Kidney (tissue), 13 donors: ENCODE measurements at regions not wholly inside any gene's neighbourhood (a gene's known extent, or its start where the extent isn't known, plus 50 kb on each side); places are given as distances from the start of the nearest gene placed in this dataset.

ENCODE experiments used
- DNase-seq, 5 donors: peaks; one replicate each; pipeline ENCODE4 v3.0.0-alpha.2; 2013 to 2020
- FAIRE-seq: peaks from 2 replicates; lab custom pipeline; 2012; peaks lifted over from hg19 to GRCh38; lab: Jason Lieb, UNC
- H3K27ac ChIP-seq, 2 donors: one replicate each; pipeline ENCODE4 v1.7.0; 2013; ENCODE audit warnings: low read depth in 2 of 2, low read length in 2 of 2, inconsistent platforms in 1 of 2
- H3K27me3 ChIP-seq: one replicate; pipeline ENCODE4 v1.7.1; 2013; ENCODE audit warnings: low read length, inconsistent platforms; ENCODE audit not compliant: control insufficient read depth, insufficient read depth
- H3K36me3 ChIP-seq, 3 donors: one replicate each; pipeline versions ENCODE4 v1.7.0 to v1.7.1; 2013; ENCODE audit warnings: low read length in 3 of 3, control low read depth in 1 of 3, inconsistent platforms in 1 of 3; ENCODE audit not compliant: insufficient read depth in 3 of 3, control insufficient read depth in 2 of 3
- H3K4me1 ChIP-seq, 3 donors: one replicate each; pipeline versions ENCODE4 v1.7.0 to v1.7.1; 2013; ENCODE audit warnings: low read length in 3 of 3, inconsistent platforms in 1 of 3, low read depth in 1 of 3; ENCODE audit not compliant: control insufficient read depth in 2 of 3, insufficient read depth in 2 of 3
- H3K4me3 ChIP-seq, 3 donors: one replicate each; pipeline versions ENCODE4 v1.7.0 to v1.8.1; 2013; ENCODE audit warnings: low read length in 3 of 3, control low read depth in 1 of 3, inconsistent platforms in 1 of 3
- H3K9ac ChIP-seq, 3 donors: one replicate each; pipeline versions ENCODE4 v1.7.0 to v1.7.1; 2013; ENCODE audit warnings: low read length in 3 of 3, control low read depth in 1 of 3, inconsistent platforms in 1 of 3
- H3K9me3 ChIP-seq, 3 donors: one replicate each; pipeline versions ENCODE4 v1.7.0 to v1.7.1; 2013; ENCODE audit warnings: low read length in 3 of 3, control low read depth in 1 of 3, inconsistent platforms in 1 of 3; ENCODE audit not compliant: control insufficient read depth in 2 of 3, insufficient read depth in 1 of 3
- CTCF ChIP-seq: IDR thresholded peaks from 3 replicates; pipeline ENCODE4 v1.5.1; 2012; ENCODE audit warnings: mild to moderate bottlenecking, moderate library complexity, borderline replicate concordance; ENCODE audit not compliant: insufficient read depth; ENCODE audit errors: extremely low read depth
- intact Hi-C: fragments of 100-400 bp; cut with DNase I; formaldehyde crosslinking; loops from one replicate; pipeline ENCODE4 v1.11.1; 2022
- donor health status: control.
- donor health status: control.
- donor health status: control.
- donor health status: control.
- donor health status: control.
- donor health status: DM: yes; HTN: yes; CAD: no.
- donor health status: Normal renal cell carcinoma (clear cell type).

GRCh38 chr13:22735011-22735995, 445.5 kb upstream of the SGCG start:
- DNase-seq (peak in 2 of 5 donors; percentile 25 to 36), FAIRE-seq (no peak)
- H3K9ac ChIP-seq = no peak overlapping the region
- H3K27ac ChIP-seq = no peak overlapping the region
- H3K9me3 ChIP-seq = no peaks in the 10 kb centered on the region
- H3K4me1 ChIP-seq = no peaks in the 10 kb centered on the region
- H3K36me3 ChIP-seq = no peaks in the 10 kb centered on the region
- intact Hi-C loops = no loop called here
- no peak for TF ChIP-seq CTCF
- no peak overlapping the region for H3K4me3 ChIP-seq
- no peaks in the 10 kb centered on the region for H3K27me3 ChIP-seq

GRCh38 chr13:22736084-22736767, 444.6 kb upstream of the SGCG start:
- intact Hi-C loops = no loop called here
- Histone ChIP-seq H3K27me3 (no peaks in the 10 kb centered on the region), H3K27ac (no peak overlapping the region), H3K36me3 (no peaks in the 10 kb centered on the region), H3K9me3 (no peaks in the 10 kb centered on the region), H3K4me3 (no peak overlapping the region), H3K4me1 (no peaks in the 10 kb centered on the region), H3K9ac (no peak overlapping the region)
- FAIRE-seq = no peak
- DNase-seq = peak in 1 of 5 donors; percentile 68
- no peak for TF ChIP-seq CTCF

GRCh38 chr13:22736768-22737092, 444.0 kb upstream of the SGCG start:
- H3K9ac ChIP-seq = no peak overlapping the region
- H3K27ac ChIP-seq = no peak overlapping the region
- intact Hi-C loops = no loop called here
- DNase-seq (no peak), FAIRE-seq (no peak)
- H3K27me3 ChIP-seq = no peaks in the 10 kb centered on the region
- no peaks in the 10 kb centered on the region for H3K9me3 ChIP-seq
- no peaks in the 10 kb centered on the region for H3K36me3 ChIP-seq
- TF ChIP-seq CTCF = no peak
- no peak overlapping the region for H3K4me3 ChIP-seq
- no peaks in the 10 kb centered on the region for H3K4me1 ChIP-seq
